ENCODE measurements at regions not wholly inside any gene's neighbourhood (a gene's known extent, or its start where the extent isn't known, plus 50 kb on each side); places are given as distances from the start of the nearest gene placed in this dataset.

DNA sequence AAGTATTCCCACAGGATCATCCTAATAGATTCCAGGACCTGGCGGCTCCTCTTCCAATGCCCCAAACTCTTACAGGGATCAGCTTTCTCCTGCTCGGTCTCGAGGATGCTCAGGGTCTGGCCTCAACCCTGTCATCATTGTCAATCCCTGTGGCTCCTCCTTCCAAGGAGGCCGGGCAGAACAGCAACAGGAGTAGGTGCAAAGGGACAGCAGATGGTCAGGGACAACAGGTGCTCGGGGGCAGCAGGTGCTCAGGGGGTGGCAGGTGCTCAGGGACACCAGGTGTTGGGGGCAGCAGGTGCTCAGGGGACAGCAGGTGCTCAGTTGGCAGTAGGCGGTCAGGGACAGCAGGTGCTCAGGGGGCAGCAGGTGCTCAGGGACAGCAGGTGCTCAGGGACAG lies 84.8 kb downstream of the TTLL2 start:
- TF ChIP-seq, protein P1, sequence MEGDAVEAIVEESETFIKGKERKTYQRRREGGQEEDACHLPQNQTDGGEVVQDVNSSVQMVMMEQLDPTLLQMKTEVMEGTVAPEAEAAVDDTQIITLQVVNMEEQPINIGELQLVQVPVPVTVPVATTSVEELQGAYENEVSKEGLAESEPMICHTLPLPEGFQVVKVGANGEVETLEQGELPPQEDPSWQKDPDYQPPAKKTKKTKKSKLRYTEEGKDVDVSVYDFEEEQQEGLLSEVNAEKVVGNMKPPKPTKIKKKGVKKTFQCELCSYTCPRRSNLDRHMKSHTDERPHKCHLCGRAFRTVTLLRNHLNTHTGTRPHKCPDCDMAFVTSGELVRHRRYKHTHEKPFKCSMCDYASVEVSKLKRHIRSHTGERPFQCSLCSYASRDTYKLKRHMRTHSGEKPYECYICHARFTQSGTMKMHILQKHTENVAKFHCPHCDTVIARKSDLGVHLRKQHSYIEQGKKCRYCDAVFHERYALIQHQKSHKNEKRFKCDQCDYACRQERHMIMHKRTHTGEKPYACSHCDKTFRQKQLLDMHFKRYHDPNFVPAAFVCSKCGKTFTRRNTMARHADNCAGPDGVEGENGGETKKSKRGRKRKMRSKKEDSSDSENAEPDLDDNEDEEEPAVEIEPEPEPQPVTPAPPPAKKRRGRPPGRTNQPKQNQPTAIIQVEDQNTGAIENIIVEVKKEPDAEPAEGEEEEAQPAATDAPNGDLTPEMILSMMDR (IDR thresholded peaks at IDR 0.05 in 4 of 5, conservative IDR thresholded peaks at IDR 0.05 in 1 of 5): no peak
- no peak for TF ChIP-seq POLR2A (IDR thresholded peaks at IDR 0.05)
